Activated T-cell treated with anti-CD3 and anti-CD28 coated beads, Interleukin-2, amount 50 U/mL, for 4 hours (primary cell): ENCODE measurements at regions not wholly inside any gene's neighbourhood (a gene's known extent, or its start where the extent isn't known, plus 50 kb on each side); places are given as distances from the start of the nearest gene placed in this dataset.

Experiments
- ATAC-seq, 2 donors: fragments of 200-7000 bp; cut with Tn5 transposase; one replicate each; pipeline ENCODE4 v1.10.0; 2021
- DNase-seq: peaks from one replicate; pipeline ENCODE4 v3.0.0-alpha.2; 2020
- H3K27me3 Mint-ChIP-seq: one replicate; pipeline ENCODE4 v1.8.0; 2021; ENCODE audit warnings: low read depth, mixed read lengths
- H3K36me3 Mint-ChIP-seq: one replicate; pipeline ENCODE4 v1.8.0; 2022; ENCODE audit warnings: mixed read lengths; ENCODE audit not compliant: insufficient read depth
- H3K4me1 Mint-ChIP-seq: one replicate; pipeline ENCODE4 v1.8.0; 2021; ENCODE audit warnings: low read depth, mixed read lengths
- H3K4me3 Mint-ChIP-seq: one replicate; pipeline ENCODE4 v1.8.0; 2021; ENCODE audit warnings: mild to moderate bottlenecking, moderate library complexity, mixed read lengths
- H3K9me3 Mint-ChIP-seq: one replicate; pipeline ENCODE4 v1.8.0; 2021; ENCODE audit warnings: mixed read lengths

DNA sequence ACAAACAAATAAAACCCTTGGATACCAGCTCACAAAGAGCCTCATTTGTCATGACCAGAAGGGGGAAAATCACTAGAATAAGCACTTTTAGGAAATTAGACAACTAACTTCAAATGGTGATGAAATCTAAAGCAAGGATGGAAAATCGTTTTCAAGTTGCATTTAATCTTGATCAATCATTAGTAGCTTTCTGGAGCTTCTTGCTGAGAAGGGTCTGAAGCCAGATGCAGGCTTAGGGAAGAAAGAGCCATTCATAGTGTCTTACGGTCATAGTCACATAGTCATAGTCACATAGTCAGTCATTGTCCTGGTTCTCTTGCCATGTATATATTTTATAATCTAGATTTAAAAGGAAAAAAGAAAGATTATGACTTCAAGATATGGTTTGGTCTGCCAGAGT, 610.5 kb downstream of the ACTL7B start:
- DNase-seq (no peak), ATAC-seq (no peak)
- Mint-ChIP-seq H3K4me1 (no peaks in the 10 kb centered on the region), H3K4me3 (no peak overlapping the region), H3K36me3 (no peaks in the 10 kb centered on the region), H3K27me3 (no peaks in the 10 kb centered on the region), H3K9me3 (peaks cover 4% of the 10 kb centered on the region)

GRCh38 chr9:108244686-108245085, 611.1 kb downstream of the ACTL7B start:
- no peak for DNase-seq
- H3K27me3 Mint-ChIP-seq, result no peaks in the 10 kb centered on the region
- ATAC-seq, result no peak
- no peaks in the 10 kb centered on the region for H3K36me3 Mint-ChIP-seq
- no peak overlapping the region for H3K4me3 Mint-ChIP-seq
- H3K4me1 Mint-ChIP-seq, result no peaks in the 10 kb centered on the region
- peaks cover 4% of the 10 kb centered on the region for H3K9me3 Mint-ChIP-seq

- H3K4me1 Mint-ChIP-seq, result no peaks in the 10 kb centered on the region
- ATAC-seq (no peak), DNase-seq (no peak)
- no peak overlapping the region for H3K4me3 Mint-ChIP-seq
- H3K36me3 Mint-ChIP-seq, result no peaks in the 10 kb centered on the region
- H3K9me3 Mint-ChIP-seq, result peaks cover 4% of the 10 kb centered on the region
- no peaks in the 10 kb centered on the region for H3K27me3 Mint-ChIP-seq
These were observed 614.3 kb downstream of the ACTL7B start for GRCh38 chr9:108241384-108242073.

GRCh38 chr9:108239696-108240321, 616.0 kb downstream of the ACTL7B start:
- Mint-ChIP-seq H3K27me3 (no peaks in the 10 kb centered on the region), H3K4me1 (no peaks in the 10 kb centered on the region), H3K4me3 (no peak overlapping the region), H3K36me3 (no peaks in the 10 kb centered on the region), H3K9me3 (peaks cover 7% of the 10 kb centered on the region)
- no peak for DNase-seq
- no peak for ATAC-seq

DNA sequence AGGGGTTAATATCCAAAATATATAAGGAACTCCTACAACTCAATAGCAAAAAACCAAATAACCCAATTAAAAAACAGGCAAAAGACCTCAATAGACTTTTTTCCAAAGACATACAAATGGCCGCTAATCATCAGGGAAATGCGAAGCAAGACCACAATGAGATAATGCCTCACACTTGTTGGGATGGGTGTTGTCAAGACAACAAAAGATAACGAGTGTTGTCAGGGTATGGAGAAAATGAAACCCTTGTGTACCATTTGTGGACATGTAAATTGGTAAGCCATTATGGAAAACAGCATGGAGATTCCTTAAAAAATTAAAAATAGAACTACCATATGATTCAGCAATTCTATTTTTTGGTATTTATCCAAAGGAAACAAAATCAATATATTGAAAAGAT, 620.2 kb downstream of the ACTL7B start:
- DNase-seq, result no peak
- no peaks in the 10 kb centered on the region for H3K27me3 Mint-ChIP-seq
- no peaks in the 10 kb centered on the region for H3K36me3 Mint-ChIP-seq
- H3K4me3 Mint-ChIP-seq, result no peak overlapping the region
- ATAC-seq, result no peak
- no peaks in the 10 kb centered on the region for H3K4me1 Mint-ChIP-seq
- H3K9me3 Mint-ChIP-seq, result peaks cover 7% of the 10 kb centered on the region

- ATAC-seq (no peak), DNase-seq (no peak)
- H3K4me1 Mint-ChIP-seq, result no peaks in the 10 kb centered on the region
- no peak overlapping the region for H3K4me3 Mint-ChIP-seq
- no peaks in the 10 kb centered on the region for H3K36me3 Mint-ChIP-seq
- no peaks in the 10 kb centered on the region for H3K27me3 Mint-ChIP-seq
- peaks cover 9% of the 10 kb centered on the region for H3K9me3 Mint-ChIP-seq
These were observed 621.0 kb downstream of the ACTL7B start for GRCh38 chr9:108234811-108235210.

- no peak for ATAC-seq
- Mint-ChIP-seq H3K36me3 (no peaks in the 10 kb centered on the region), H3K4me3 (no peak overlapping the region), H3K4me1 (no peaks in the 10 kb centered on the region), H3K27me3 (peaks cover 2% of the 10 kb centered on the region), H3K9me3 (peaks cover 21% of the 10 kb centered on the region)
- no peak for DNase-seq
These were observed 630.5 kb downstream of the ACTL7B start for GRCh38 chr9:108225149-108225800.

DNA sequence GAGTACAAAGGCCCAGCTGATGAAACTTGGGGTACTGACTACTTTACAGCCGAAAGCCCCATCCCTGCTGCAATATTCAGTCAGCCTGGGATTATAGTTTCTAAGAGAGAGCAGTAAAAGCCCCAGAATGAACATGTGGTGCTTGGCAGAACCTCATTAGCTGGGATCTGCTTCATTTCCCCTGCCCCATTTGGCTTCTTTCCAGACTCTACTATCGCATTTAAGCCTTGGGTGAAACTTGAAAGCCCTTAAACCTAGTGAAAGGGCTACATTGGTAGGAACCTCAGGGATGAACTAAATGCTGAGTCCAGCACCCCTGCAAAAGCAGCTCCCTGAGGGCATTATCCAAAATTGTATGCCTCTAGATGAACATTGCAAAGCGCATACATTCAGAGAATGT, 631.1 kb downstream of the ACTL7B start:
- H3K4me3 Mint-ChIP-seq, result no peak overlapping the region
- H3K36me3 Mint-ChIP-seq, result no peaks in the 10 kb centered on the region
- H3K27me3 Mint-ChIP-seq, result peaks cover 2% of the 10 kb centered on the region
- H3K4me1 Mint-ChIP-seq, result no peaks in the 10 kb centered on the region
- no peak for ATAC-seq
- H3K9me3 Mint-ChIP-seq, result peaks cover 19% of the 10 kb centered on the region
- DNase-seq, result no peak

- Mint-ChIP-seq H3K9me3 (peaks cover 9% of the 10 kb centered on the region), H3K27me3 (no peaks in the 10 kb centered on the region), H3K36me3 (no peaks in the 10 kb centered on the region), H3K4me1 (no peaks in the 10 kb centered on the region), H3K4me3 (no peak overlapping the region)
- DNase-seq, result no peak
- ATAC-seq, result no peak
These were observed 636.1 kb downstream of the ACTL7B start for GRCh38 chr9:108219664-108220063.

DNA sequence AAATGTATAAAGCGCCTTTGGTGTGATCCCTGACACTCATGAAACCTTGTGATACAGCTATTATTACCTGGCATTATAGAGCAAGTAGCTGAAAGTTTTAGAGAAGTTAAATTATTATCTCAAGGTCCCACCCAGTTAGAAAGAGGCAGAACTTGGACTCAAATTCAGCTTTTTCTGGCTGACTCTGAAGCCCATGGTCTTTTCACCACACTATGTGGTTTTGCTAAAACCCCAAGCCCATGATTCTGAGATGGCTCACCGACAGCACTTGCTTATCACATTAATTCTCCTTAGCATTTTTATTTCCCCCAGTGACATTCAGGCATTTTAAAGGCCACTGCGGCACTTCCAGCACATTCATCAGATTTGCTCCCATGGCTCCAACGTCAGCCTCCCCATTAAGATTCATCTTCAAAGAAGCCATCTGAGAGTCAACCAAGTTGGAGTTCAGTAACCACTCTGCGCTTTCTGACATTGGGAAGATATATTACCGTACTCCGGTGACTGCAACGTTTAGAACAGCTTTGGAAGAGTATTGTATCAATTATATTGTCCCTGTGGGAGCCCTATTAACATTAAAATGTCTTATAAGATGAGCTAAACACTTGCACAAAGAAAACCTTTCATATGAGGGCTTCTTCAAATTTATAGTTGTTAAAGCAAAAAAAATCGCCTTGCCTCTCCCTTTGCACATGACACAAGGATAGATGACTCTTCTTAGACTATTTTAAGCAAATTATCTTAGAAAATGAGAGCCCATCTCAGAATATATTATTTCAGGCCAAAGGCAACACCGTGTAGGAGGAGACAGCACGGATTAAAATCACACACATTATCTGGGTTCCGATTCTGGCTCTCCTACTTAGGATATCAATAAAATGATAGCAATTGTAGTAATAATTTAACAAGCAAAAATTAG, 638.1 kb downstream of the ACTL7B start:
- no peak overlapping the region for H3K4me3 Mint-ChIP-seq
- peaks cover 2% of the 10 kb centered on the region for H3K9me3 Mint-ChIP-seq
- H3K36me3 Mint-ChIP-seq, result no peaks in the 10 kb centered on the region
- no peak for DNase-seq
- no peak for ATAC-seq
- H3K4me1 Mint-ChIP-seq, result no peaks in the 10 kb centered on the region
- H3K27me3 Mint-ChIP-seq, result no peaks in the 10 kb centered on the region

GRCh38 chr9:108213511-108213910, 642.3 kb downstream of the ACTL7B start:
- ATAC-seq, result no peak
- Mint-ChIP-seq H3K4me3 (no peak overlapping the region), H3K36me3 (no peaks in the 10 kb centered on the region), H3K27me3 (no peaks in the 10 kb centered on the region), H3K4me1 (no peaks in the 10 kb centered on the region), H3K9me3 (no peaks in the 10 kb centered on the region)
- no peak for DNase-seq

DNA sequence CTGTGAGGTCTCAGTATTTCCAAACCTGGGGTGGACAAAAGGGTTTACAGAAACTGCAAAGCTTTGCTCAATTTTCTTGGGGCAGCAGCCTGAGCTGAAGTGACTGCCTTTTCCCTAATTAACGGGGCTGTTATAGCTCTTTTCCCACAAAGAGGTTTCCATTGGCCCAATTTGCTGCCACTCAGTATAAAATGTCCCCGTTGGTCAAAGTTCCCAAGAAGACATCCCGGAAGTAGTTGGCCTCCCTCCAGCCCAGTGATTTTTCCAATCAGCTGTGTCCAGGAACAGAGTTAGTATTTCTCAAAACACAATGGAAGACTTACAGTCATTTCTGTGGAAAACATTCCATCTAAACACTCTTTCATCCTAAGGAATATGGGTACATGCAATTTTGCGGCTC, 643.6 kb downstream of the ACTL7B start:
- no peak for DNase-seq
- no peak for ATAC-seq
- Mint-ChIP-seq H3K9me3 (peaks cover 7% of the 10 kb centered on the region), H3K4me3 (no peak overlapping the region), H3K36me3 (no peaks in the 10 kb centered on the region), H3K27me3 (no peaks in the 10 kb centered on the region), H3K4me1 (no peaks in the 10 kb centered on the region)

DNA sequence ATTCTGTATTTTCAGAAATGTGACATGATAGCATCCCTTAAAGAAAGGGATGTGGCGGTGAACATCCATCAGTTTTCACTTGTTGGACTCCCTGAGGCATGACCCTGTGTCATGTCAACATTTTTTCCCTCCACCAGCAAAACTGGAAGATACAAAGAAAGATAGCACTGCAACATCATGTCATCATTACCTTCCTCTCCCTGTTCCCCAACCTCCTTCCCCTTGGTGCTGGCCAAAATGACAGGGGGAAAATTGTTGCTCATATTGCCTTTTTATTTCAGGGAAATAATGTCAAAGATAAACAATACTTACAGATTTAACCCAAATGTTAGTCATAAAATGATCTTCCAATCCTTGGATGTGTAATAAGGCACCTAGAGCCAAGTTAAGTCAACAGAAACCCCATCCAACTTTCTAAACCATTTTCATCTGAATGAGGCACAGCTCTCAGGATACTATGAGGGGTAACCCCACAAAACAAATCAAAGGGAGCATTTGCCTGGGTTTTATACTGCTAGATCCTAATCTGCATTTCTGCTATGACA, 644.3 kb downstream of the ACTL7B start:
- H3K27me3 Mint-ChIP-seq, result no peaks in the 10 kb centered on the region
- no peaks in the 10 kb centered on the region for H3K36me3 Mint-ChIP-seq
- DNase-seq, result no peak
- peaks cover 7% of the 10 kb centered on the region for H3K9me3 Mint-ChIP-seq
- H3K4me1 Mint-ChIP-seq, result no peaks in the 10 kb centered on the region
- ATAC-seq, result no peak
- no peak overlapping the region for H3K4me3 Mint-ChIP-seq

DNA sequence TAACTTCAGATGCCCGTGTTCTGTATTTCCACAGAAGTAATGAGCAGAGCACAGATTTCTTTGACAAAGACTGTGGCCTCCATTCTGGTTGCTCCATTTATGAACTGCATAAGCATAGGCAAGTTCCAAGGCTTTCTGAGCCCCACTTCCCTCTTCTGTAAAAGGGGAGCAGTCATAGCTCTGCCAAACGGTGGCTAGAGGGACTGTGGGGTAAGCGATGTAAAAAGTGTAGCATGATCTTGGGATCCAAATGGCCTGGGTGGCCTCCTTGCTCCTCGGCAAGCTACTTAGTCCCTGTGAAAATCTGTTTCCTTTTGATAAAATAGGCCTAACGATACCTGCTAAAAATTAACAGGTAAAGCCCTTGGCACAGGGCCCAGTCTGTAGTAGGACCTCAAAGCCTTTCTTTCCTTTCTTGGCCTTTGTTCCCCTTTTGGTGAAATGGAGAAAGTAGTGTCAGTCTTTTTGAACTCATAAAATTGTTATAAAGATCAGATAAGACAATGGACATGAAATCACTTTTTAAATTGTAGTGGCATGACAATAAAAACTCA, 646.6 kb downstream of the ACTL7B start:
- DNase-seq (no peak), ATAC-seq (no peak)
- Mint-ChIP-seq H3K4me3 (no peak overlapping the region), H3K9me3 (peaks cover 10% of the 10 kb centered on the region), H3K36me3 (no peaks in the 10 kb centered on the region), H3K4me1 (no peaks in the 10 kb centered on the region), H3K27me3 (no peaks in the 10 kb centered on the region)
